Mammary epithelial cell (primary cell): ENCODE measurements at regions not wholly inside any gene's neighbourhood (a gene's known extent, or its start where the extent isn't known, plus 50 kb on each side); places are given as distances from the start of the nearest gene placed in this dataset.

Experiments used
- CTCF ChIP-seq, 2 donors: IDR thresholded peaks in 1 of 2; conservative IDR thresholded peaks in 1 of 2; 2 replicates each; pipeline ENCODE4 v1.5.1; 2011 to 2012; ENCODE audit warnings: inconsistent platforms in 2 of 2, low read length in 2 of 2, mild to moderate bottlenecking in 2 of 2, control low read depth in 1 of 2, low read depth in 1 of 2; ENCODE audit not compliant: insufficient read depth in 1 of 2; ENCODE audit errors: extremely low read depth in 1 of 2
- EZH2 ChIP-seq: IDR thresholded peaks from 2 replicates; pipeline ENCODE4 v1.6.1; 2012; ENCODE audit warnings: low read length, inconsistent platforms, borderline replicate concordance

GRCh38 chr20:59405226-59406200 is 105.1 kb downstream of the EDN3 start:
- TF ChIP-seq CTCF (conservative IDR thresholded peaks at IDR 0.05 in 1 of 2, IDR thresholded peaks at IDR 0.05 in 1 of 2; ENCODE audit: extremely low read depth in 1 of 2, insufficient read depth in 1 of 2, low read depth in 1 of 2, low read length in 2 of 2) (no peak), EZH2 (no peak)
